GM19043 (cell line): ENCODE measurements at regions not wholly inside any gene's neighbourhood (a gene's known extent, or its start where the extent isn't known, plus 50 kb on each side); places are given as distances from the start of the nearest gene placed in this dataset.
"Not testable (repeated sequence)": the region's sequence is repeated elsewhere in the genome, so short reads cannot be mapped to it uniquely, and the experiment has no call there.

Source experiments
- ATAC-seq: cut with Tn5 transposase; IDR thresholded peaks from one replicate; pipeline ENCODE4 v1.9.1; 2021; ENCODE audit warnings: low read depth; ENCODE audit not compliant: unreplicated experiment

DNA sequence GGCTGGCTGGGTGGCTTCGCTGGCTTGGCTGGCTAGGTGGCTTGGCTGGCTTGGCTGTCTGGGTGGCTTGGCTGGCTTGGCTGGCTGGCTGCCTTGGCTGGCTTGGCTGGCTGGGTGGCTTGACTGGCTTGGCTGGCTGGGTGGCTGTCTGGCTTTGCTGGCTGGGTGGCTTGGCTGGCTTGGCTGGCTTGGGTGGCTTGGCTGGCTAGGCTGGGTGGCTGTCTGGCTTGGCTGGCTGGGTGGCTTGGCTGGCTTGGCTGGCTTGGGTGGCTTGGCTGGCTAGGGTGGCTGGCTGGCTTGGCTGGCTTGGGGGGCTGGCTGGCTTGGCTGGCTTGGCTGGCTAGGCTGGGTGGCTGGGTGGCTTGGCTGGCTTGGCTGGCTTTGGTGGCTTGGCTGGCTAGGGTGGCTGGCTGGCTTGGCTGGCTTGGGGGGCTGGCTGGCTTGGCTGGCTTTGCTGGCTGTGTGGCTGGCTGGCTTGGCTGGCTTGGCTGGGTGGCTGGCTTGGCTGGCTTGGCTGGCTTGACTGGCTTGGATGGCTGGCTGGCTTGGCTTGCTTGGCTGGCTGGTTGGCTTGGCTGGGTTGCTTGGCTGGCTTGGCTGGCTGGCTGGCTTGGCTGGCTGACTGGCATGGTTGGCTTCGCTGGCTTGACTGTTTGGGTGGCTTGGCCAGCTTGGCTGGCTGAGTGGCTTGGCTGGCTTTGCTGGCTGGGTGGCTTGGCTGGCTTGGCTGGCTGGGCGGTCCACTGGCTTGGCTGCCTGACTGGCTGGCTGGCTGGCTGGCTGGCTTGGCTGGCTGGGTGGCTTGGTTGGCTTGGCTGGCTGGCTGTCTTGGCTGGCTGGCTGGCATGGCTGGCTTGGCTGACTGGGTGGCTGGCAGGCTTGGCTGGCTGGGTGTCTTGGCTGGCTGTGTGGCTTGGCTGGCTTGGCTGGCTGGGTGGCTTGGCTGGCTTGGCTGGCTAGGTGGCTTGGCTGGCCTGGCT is 436.3 kb downstream of the GOLGA6L6 start:
- not testable (repeated sequence) for ATAC-seq

DNA sequence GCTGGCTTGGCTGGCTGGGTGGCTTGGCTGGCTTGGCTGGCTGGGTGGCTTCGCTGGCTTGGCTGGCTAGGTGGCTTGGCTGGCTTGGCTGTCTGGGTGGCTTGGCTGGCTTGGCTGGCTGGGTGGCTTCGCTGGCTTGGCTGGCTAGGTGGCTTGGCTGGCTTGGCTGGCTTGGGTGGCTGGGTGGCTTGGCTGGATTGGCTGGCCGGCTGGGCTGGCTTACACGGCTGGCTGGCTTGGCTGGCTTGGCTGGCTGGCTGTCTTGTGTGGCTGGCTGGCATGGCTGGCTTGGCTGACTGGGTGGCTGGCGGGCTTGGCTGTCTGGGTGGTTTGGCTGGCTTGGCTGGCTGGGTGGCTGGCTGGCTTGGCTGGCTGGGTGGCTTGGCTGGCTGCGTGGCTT is 437.0 kb downstream of the GOLGA6L6 start:
- not testable (repeated sequence) for ATAC-seq

DNA sequence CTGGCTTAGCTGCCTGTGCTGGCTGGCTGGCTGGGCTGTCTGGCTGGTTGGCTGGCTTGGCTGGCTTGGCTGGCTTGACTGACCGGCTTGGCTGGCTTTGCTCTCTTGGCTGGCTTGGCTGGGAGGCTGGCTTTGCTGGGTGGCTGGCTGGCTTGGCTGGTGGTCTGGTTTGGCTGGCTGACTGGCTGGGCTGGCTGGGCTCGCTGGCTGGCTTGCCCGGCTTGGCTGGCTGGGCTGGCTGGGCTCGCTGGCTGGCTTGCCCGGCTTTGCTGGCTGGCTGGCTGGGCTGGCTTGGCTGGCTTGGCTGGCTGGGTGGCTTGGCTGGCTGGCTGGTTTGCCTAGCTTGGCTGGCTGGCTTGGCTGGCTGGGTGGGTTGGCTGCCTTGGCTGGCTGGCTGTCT is 438.7 kb downstream of the GOLGA6L6 start:
- not testable (repeated sequence) for ATAC-seq

DNA sequence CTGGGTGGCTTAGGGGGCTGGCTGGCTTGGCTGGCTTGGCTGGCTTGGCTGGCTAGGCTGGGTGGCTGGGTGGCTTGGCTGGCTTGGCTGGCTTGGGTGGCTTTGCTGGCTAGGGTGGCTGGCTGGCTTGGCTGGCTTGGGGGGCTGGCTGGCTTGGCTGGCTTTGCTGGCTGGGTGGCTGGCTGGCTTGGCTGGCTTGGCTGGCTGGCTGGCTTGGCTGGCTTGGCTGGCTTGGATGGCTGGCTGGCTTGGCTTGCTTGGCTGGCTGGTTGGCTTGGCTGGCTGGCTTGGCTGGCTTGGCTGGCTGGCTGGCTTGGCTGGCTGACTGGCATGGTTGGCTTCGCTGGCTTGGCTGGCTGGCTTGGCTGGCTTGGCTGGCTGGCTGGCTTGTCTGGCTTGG is 439.4 kb downstream of the GOLGA6L6 start:
- ATAC-seq, result not testable (repeated sequence)

DNA sequence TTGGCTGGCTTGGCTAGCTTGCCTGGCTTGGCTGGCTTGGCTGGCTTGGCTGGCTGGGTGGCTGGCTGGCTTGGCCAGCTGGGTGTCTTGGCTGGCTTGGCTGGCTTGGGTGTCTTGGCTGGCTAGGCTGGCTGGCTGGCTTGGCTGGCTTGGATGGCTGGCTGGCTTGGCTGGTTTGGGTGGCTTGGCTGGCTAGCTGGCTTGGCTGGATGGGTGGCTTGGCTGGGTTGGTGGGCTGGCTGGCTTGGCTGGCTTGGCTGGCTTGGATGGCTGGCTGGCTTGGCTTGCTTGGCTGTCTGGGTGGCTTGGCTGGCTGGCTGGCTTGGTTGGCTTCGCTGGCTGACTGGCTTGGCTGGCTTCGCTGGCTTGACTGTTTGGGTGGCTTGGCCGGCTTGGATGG is 440.3 kb downstream of the GOLGA6L6 start:
- ATAC-seq, result not testable (repeated sequence)

DNA sequence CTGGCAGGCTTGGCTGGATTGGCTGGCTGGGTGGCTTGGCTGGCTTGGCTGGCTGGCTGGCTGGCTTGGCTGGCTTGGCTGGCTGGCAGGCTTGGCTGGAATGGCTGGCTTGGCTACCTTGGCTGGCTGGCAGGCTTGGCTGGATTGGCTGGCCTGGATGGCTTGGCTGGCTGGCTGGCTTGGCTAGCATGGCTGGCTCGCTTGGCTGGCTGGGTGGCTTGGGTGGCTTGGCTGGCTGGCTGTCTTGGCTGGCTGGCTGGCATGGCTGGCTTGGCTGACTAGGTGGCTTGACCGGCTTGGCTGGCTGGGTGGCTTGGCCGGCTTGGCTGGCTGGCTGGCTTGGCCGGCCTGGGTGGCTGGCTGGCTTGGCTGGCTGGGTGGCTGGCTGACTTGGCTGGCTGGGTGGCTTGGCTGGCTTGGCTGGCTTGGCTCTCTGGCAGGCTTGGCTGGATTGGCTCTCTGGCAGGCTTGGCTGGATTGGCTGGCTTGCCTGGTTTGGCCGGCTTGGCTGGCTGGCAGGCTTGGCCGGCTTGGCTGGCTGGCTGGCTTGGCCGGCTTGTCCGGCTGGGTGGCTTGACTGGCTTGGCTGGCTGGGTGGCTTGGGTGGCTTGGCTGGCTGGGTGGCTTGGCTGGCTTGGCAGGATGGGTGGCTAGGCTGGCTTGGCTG is 440.9 kb downstream of the GOLGA6L6 start:
- not testable (repeated sequence) for ATAC-seq

DNA sequence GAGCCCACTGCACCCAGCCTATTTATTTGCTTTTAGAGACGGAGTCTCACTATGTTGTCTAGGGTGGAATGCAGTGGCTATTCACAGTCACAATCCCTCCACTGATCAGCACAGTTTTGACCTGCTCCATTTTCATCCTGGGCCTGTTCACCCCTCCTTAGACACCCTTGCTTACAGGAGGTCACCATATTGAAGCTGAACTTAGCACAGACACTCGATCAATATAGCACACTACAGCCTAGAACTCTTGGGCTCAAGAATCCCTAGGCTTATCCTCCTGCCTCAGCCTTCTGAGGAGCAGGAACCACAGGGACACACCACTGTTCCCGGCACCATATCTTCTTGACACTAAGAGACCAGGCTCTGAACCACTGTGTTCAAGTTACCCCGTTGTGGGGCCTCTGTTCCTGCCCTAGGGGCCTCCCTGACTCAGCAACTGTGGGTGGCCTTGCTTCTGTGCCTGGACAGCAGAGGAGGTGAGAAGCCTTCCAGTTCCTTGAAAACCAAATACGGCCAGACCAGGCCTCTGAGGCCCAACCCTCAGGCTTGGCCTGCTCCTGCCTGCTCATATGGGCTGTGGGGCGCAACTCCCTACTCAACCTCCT is 445.8 kb downstream of the GOLGA6L6 start:
- not testable (repeated sequence) for ATAC-seq

DNA sequence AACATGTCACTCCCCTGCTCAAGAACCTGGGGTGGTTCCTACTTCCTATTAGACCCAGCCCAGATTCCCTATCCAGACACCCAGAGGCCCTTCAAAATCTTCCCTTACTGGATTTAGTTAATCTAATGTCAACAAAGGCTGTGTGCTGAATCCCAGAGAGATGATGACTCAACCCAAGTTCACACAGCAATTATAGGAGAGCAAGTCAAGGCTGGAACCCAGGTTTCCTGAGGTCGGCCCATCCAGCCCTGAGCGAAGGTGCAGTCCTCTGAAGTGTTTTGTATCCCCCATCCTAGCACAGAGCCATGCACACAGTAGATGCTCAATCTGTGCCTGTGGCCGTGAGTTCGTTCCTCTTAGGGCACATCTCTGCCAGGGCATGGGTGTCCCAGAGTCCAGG is 452.1 kb downstream of the GOLGA6L6 start:
- ATAC-seq, result not testable (repeated sequence)

DNA sequence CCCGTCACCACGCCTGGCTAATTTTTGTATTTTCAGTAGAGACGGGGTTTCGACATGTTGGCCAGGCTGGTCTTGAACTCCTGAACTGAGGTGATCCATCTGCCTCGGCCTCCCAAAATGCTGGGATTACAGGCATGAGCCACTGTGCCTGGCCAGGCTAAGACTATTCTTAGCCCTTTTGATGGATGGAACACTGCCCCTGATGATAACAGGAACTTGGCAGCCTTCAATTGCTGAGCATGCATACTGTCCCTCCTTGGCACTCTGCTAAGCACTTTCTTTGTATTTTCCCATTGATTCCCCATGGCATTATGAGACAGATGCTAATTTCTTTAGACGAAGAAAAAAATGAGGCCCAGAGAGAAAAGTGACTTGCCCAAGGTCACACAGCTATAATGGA is 457.6 kb downstream of the GOLGA6L6 start:
- not testable (repeated sequence) for ATAC-seq

DNA sequence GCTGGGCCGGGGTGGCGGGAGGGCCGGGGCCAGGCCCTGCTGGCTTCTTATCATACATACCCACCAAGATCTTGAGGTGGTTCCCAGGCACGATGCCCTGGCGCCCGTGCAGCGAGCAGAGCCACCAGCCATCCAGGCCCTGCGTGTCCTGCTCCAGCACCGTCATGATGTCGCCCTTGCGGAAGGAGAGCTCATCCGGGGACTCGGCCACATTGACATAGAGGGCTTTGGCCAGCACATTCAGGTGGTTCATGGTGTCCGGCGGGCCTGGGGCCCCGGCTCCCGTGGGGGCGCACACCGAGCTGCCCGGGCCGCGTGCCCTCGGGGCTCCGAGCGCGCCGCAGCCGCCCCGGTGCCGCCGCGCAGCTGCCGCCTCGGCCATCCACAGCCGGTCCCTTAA is 467.5 kb downstream of the GOLGA6L6 start:
- not testable (repeated sequence) for ATAC-seq

DNA sequence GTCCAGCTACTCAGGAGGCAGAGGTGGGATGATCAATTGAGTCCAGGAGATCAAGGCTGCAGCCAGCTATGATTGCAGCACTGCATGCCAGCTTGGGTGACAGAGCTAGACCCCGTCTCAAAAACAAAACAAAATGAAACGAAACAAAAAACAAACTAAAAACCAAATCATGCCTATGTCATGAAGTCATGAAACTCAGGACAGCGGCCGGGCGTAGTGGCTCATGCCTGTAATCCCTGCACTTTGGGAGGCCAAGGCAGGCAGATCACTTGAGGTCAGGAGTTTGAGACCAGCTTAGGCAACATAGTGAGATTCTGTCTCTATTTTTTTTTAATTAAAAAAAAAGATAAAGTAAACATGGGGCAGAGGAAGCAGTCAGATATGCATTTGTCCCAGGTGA is 472.6 kb downstream of the GOLGA6L6 start:
- ATAC-seq, result not testable (repeated sequence)

DNA sequence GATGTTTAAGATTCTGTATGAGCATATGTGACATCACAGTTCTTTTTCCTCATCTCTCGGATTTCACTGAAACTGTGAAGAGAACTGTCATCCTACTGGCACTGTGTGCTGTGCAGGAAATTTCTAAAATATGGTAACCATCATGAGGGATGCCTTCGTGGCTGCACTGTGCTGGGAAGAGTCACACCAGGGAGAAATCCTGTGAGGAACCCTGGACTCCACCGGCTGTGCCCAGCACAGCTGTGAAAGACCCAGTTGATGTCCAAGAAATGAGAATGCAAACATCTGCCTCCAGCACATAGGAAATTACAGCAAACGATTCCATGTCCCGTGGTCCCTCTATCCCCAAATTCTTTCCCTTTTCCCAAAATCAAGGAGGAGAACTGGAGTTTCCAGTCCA is 475.4 kb downstream of the GOLGA6L6 start:
- ATAC-seq, result not testable (repeated sequence)

DNA sequence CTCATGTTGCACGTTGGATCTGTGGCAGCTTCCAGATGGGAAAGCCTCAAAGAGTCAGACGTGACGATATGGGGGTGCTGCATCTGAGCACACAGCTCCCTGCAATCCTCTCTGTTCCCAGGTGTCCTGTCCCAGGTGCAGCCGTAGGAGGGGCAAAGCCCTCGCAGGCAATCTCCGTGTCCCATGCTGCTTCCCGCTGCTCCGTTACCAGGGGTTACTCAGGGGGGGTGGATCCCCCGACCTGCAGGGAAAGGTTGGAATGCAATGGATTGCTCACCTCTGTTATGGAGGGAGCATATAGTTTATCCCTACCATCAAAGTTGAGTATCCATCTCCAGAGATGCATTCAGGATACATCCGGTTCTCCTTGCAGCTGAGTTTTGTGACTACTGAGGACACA is 476.1 kb downstream of the GOLGA6L6 start:
- not testable (repeated sequence) for ATAC-seq

DNA sequence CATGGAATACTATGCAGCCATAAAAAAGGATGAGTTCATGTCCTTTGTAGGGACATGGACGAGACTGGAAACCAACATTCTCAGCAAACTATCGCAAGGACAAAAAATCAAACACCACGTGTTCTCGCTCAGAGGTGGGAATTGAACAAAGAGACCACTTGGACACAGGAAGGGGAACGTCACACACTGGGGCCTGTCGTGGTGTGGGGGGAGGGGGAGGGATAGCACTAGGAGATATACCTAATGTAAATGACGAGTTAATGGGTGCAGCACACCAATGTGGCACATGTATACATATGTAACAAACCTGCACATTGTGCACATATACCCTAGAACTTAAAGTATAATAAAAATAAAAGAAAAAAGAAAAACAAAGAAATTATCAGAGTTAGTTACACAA is 478.4 kb downstream of the GOLGA6L6 start:
- not testable (repeated sequence) for ATAC-seq

DNA sequence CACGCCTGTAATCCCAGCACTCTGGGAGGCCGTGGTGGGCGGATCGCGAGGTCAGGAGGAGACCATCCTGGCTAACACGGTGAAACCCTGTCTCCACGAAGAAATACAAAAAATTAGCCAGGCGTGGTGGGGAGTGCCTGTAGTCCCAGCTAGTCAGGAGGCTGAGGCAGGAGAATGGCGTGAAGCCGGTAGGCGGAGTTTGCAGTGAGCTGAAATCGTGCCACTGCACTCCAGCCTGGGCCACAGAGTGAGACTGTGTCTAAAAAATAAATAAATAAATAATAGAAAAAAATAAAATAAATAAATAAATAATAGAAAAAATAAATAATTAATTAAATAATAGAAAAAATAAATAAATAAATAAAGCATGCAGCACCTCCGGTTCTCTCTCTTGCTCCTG is 480.8 kb downstream of the GOLGA6L6 start:
- not testable (repeated sequence) for ATAC-seq

DNA sequence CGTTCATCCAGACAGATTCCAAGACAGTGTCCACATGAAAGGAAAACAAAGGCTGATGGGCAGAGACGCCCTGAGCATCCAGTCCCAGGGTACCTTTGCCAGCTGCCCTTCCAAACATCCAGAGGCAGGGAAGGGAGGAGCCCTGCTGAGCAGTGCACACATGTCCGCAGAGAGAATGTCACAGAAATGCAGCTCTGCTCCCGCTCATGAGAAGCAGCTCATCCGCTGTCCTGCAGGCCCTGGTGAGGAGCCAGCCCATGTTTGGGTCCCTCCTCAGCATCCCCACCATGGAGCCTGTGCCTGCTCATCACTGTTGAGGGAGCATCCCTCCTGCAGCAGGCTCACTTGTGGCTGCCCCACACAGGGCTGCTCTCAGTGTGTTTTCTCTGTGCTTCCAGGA is 484.7 kb downstream of the GOLGA6L6 start:
- ATAC-seq, result not testable (repeated sequence)

DNA sequence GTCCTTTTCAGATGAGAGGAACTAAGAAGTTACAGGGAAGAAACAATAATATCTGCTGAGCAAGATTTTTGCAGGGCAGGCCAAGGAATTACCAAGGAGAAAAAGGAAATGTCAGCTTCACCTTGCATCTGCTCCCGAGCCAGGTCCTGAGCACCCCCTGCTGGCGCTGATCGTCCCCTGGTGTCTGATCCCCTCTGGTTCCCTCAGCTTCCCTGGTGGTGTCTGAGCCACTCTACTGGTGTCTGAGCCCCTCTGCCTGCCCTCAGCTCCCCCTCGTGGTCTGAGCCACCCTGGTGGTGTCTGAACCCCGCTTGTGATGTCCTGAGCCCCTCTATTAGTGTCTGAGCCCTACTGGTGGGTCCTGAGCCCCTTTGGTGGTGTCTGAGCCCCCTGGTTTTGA is 485.7 kb downstream of the GOLGA6L6 start:
- ATAC-seq, result not testable (repeated sequence)

DNA sequence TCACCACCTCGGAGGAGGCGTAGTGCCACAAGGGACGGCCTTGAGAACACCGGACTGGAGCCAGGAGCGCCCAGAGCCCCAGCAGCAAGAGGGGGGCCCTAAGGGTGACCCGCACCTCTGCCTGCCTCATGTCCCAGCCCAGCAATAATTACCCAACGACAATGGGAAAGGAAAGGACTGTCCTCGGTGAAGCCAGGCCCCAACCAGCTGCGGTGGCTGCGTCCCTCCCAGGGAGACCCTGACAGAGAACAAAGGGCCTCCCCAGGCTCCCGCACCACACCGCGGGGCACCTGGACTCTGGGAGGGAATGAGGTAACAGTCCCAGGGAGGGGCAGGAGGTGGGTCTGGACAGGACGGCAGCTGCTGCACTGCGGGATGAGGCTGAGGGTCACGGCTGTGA is 493.4 kb downstream of the GOLGA6L6 start:
- ATAC-seq, result not testable (repeated sequence)

DNA sequence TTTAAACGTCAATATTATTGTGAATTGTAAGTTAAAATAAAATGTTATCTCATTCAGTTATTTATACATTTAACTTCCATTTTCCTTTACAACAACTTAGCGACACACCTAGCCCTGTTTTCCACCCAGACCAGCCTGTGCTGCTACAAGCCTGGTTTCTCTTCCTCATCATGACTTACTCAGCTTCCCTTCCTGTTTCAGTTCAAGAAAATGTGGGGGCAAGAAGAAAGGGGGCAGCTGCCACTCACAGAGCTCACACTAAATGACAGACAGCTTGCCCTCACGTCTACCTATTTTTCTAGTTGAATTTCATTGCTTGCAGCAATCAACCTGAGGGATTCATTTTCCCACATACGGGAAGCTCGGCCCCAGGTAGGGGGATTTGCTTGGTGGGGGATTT is 496.4 kb downstream of the GOLGA6L6 start:
- not testable (repeated sequence) for ATAC-seq

DNA sequence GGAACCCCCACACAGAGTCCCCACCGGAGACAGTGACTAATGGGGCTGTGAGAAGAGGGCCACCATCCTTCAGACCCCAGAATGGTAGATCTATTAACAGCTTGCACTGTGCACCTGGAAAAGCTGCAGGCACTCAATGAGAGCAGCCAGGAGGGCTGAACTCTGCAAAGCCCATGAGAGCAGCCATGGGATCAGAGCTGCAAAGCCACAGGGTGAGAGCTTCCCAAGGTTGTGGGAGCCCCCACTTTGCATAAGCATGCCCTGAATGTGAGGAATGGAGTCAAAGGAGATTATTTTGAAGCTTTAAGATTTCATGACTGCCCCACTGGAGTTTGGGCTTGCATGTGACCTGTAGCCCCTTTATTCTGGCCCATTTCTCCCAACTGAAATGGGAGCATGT is 500.9 kb downstream of the GOLGA6L6 start:
- ATAC-seq, result not testable (repeated sequence)

DNA sequence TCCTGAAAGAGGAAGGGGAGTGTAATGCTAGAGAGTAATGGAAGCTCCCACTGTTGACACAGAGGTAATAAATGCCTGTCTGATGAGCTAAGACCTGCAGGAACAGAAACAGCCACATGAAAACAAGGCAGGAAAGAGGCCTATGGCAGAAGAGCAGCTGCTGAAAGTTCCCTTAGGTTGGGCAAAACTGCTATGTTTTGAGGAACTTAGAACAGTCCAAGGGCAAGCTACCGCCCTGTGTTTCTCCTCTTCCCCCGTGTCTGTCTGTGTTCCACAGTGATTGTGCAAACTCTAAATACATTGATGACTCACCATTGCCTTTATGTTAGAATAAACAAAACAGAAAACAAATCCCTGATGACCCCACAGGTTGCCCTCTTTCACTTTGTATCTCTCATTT is 516.6 kb downstream of the GOLGA6L6 start:
- ATAC-seq, result not testable (repeated sequence)
